Left lobe of liver (tissue), 2 donors: ENCODE measurements at regions not wholly inside any gene's neighbourhood (a gene's known extent, or its start where the extent isn't known, plus 50 kb on each side); places are given as distances from the start of the nearest gene placed in this dataset.
A peak's percentile ranks its signal among the peaks of the same experiment; 100 is the strongest.

Experiments used
- ATAC-seq: fragments of 200-7000 bp; cut with Tn5 transposase; one replicate; pipeline ENCODE4 v1.9.1; 2020; ENCODE audit warnings: mild to moderate bottlenecking, moderate library complexity
- DNase-seq: peaks from one replicate; pipeline ENCODE4 v3.0.0-alpha.2; 2020; ENCODE audit warnings: low spot score
- donor health status: DM: no; HTN: no; CAD: no; lungs with moderate emphysema.
- donor health status: DM: no; HTN: yes; CAD: no.

DNA sequence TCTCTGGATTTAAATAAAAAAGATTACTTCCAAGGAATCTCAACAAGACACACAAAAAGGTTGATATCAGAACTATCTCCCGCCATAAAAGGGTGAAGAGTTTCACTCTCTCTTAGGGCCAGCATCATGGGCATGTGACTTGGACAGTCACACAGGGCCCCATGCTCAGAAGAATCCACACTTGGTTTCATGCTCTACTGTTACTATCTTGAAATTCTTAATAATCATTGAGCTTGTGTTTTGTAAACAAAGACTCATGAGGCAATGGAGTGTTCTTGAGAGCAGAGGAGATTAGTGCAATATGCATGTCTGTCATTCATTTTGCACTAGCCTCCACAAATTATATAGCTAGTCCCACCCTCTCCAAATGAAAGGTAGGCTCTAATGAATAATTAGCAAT lies 58.4 kb downstream of the HMHB1 start:
- DNase-seq (no peak), ATAC-seq (no peak)

DNA sequence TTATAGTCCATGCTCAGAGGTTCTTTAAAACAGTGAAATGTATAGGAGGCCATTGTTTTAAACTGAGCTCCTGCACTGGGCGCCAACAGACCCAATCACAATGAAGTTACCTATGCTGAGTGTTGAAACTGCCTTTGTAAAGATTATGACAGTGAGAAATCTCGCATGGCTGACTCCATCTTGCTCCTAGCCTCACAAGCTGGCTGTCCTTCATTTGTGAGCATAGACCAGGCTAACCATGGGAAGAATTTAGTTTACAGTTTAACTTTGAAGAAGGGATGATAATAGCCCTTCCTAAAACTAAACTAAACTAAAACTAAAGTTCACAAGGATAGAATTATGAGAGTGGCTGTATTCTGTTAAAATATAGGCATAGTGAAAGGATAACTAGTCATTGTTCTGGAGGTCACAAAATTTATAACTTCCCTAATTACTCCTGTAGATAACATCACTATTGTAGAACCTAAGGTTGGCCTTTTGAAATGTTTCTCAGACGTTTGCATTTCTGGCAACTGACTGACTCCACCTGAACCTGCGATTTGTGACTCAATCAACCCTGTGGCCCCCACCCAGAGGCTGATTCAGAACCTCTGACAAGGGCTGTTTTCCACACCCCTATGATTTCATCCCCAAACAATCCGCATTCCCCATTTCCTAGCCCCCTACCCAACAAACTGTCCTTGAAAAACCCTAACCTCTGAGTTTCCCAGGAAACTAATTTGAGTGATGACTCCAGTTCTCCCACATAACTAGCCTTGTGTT lies 59.1 kb downstream of the HMHB1 start:
- no peak for ATAC-seq

DNA sequence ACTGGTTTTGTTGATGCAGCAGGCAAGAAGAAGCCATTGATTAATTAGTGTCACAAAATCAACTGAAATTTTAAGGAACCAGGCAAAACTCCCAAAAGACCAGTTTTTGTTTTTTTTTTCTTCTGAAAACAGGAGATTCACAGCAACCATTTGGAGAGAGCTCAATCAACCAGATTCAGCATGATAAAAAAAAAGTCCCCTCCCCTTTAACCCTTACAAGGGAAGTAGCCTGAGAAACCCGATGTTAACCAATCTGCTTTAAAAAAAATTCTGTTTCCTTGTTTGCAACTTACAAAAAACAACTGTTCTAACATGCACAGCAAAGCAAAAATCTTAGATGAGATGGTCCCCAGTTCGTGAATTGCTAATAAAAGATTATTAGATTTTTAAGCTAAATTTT lies 59.7 kb downstream of the HMHB1 start:
- DNase-seq (no peak), ATAC-seq (no peak)

More for the DNA sequence above, 59.1 kb downstream of the HMHB1 start:
- no peak for DNase-seq

DNA sequence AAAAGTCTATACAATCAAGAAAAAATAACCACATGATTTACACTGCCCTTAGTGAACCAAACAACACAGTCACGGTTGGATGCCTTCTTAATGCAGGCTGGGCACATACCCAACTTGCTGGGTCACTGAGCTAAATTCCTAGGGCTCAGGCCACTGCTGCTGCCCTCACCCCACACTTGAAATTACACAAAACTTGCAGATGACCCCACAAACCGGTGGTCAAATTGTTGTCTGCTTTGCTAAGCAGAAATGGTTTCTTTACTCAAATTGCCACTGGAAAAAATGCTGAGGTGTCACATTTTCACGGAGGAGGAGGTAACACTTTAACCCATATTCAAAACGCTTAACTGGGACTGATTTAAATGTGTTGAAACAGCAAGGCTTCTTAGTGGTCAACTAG lies 62.4 kb downstream of the HMHB1 start:
- peak; percentile 69 for ATAC-seq
- peak; percentile 46 for DNase-seq

DNA sequence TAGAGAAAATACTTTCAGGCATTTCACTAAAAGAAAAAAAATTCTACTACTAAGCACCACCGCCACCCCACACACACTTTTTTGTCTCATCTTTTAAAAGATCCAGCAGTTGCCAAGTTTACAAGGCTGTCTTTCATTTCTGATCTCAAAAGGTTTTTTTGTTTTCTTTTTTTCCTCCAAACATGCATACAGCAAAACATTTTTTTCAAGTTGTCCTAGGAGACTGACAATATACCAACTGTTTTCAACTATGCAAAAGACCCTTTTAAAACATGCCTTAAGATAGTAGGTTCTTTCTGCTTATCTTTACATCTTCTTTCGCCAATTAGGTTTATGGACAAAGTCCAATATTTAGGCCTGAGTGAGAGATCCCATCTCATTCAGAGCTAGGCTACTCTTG lies 65.2 kb downstream of the HMHB1 start:
- no peak for DNase-seq
- ATAC-seq, result no peak

DNA sequence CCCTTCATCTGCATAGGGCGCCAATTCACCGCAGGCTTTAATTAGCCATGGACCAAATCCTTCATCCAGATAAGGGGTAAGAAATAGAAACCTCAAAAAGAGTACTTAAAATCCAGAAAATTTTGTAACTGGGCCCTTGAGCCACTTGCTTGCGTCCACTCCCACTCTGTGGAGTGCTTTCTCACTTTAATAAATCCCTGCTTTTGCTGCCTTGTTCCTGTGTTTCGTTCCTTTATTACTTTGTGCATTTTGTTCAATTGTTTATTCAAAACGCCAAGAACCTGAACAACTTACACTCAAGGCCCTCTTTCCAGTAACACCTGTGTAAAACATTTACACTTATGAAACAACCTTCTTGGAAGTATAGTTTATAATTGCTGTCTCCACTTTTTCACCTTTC lies 66.5 kb downstream of the HMHB1 start:
- no peak for ATAC-seq
- DNase-seq, result no peak

DNA sequence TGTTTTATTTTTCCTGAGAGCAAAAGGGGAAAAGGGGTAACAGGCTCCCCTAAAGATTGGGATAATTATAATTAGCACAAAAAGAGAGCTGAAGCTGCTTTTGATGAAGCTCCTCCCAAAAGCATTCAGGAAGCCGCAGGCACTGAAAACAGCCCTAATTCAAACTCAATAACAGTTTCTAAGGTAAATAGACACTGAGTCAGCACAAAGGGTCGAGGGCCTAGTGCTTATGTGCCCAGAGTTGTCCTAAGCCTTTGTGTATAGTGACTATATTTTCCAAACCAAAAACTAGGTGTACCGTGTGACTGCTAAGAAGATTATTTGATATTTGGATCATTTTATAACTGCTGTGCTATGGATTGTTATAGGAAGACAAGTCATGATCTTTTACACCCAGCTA lies 67.7 kb downstream of the HMHB1 start:
- ATAC-seq (no peak), DNase-seq (no peak)

DNA sequence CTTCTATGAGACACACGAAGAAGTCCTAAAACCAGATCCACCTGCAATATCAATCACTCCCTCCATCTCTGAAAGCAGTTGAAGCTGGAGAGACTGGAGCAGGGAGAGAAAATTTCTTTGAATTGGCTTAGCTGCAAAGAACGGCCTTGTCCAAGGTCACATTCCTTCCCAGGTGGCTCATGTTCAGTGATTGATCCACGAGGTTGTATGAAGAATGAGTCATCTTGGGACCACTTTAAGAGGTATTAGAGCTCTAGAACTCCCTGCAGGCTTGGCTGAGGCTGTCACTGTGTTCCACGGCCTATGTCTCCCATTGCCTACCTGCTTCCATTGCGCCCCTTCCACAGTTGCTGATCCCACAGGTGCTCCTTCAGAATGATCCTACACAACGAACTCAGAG lies 68.2 kb downstream of the HMHB1 start:
- ATAC-seq, result no peak
- DNase-seq, result no peak

DNA sequence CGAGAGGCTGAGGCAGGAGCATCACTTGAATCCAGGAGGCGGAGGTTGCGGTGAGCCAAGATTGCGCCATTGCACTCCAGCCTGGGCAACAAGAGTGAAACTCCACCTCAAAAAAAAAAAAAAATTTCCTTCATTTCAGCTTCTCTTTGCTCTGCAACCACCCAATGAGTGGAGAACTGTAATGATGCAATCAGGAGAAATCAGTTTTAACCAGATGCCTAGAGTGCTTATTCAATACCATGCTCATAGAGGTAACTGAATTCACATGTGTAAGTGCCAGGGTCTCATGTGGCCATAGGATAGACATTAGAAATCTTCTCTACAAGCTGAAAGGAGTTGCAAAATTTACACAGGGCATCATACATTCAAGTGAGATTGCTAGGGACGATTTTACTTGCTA lies 70.6 kb downstream of the HMHB1 start:
- DNase-seq (no peak), ATAC-seq (no peak)

DNA sequence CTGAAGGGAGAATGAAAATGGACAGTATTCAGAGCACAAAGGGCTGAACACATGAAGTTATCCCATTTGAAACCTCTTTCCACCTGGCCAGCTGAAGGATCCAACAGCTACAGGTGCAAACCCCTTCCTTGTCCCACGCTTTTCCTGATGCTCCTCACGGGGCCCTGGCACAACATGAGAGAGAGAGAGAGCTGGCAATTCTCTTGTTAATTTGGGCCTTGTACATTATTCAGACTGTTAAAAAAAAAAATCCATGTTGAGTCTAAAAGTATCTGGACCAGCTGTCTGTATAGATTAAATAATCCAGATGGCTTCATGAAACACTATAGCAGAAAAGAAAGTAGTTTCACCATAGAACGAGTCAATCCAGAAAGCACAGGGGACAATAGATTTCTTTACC lies 74.1 kb downstream of the HMHB1 start:
- ATAC-seq, result no peak
- no peak for DNase-seq

DNA sequence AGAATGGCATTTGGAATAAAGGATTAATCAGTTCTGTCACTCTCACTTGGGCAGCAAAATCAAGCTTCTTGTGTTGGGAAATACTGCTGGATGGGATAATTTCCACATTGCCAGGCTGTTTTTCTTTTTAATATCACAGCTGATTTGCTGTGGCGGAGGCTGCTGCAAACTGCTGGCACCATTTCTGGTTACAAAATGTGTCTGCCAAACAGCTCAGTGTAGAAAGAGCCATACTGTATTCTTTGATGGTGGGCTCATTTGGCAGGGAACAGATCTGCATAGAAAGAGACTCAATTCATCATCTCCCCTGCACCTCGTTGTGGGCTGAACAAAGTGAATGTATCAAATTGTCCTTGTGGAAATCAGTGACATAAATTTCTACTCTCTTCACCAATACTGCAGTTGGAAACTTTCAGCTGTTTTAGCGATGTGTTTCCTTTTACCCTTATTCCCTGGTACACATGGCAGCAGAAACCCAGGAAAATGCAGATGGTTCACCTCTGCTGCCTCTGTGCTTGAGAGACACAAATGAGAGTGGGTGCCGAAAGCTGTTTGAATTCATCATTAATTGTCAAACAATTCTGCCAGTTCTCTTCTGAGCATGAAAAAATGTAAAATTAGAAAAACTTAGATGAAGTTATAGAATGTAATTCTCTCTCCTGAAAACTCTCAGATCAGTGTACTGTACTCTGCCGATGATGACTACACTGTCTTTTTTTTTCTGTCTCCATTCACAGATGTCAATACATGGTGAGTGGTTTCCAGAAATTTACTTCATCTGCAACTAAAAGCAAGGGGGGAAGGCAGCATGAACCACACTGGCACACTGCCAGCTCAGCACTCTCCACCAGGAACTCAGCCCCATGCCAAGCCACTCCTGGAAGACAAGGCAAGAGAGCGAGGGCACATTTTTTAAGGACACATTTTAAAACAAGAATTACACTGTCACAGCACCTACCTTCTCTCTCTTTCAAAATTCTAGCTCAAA lies 75.0 kb downstream of the HMHB1 start:
- ATAC-seq (no peak), DNase-seq (no peak)

DNA sequence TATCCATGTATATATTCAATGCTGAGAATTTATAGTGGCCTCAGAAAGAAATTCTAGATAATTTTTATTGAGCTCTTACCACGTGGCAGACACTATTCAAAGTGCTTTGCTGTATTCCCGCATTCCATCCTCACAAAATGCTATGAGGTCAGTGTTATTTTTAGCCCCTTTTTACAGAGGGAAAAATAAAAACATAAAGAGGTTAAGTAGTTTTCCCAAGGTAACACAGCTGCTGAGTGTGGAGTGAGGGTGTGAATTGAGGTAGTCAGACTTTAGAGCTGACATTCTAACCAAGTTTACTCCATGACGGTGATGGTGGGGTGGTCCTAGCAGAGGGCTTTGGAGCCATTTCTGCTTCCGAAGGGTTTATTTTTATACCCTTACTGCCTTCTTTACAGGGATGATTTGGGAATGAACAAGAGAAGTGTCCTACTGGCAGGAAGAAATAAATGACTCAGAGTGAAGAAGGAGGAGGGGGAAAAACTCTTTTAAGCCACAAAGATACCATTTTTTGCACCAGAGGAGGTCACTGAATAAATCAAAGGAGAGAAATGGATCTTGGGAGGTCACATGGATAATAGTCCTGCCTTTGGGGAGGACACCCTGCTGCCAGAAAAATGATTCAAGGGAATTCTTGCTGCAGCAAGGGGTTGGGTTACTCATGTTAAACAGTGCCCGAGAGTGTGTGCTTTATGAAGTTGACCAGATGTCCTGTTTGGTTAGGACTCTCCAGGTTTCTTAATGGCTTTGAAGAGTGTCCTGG lies 76.1 kb downstream of the HMHB1 start:
- DNase-seq (no peak), ATAC-seq (no peak)

DNA sequence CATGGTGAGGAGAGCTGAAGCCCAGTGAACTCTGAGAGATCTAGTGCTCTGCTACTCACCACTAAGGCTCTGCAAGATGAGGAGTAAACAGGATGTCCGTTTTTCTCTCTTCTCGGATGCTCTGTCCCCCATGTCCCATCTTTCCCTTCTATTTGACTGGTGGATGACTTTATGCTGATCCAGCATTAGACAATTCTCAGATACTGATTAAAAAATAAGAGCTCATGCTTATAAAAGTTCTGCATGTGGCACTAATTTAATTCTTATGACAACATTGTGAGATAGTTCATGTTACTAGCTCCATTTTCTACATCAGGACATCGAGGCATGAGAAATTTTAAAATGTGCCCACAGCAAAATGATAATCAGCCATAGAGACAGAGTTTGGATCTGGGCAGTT lies 77.0 kb downstream of the HMHB1 start:
- ATAC-seq (no peak), DNase-seq (no peak)

DNA sequence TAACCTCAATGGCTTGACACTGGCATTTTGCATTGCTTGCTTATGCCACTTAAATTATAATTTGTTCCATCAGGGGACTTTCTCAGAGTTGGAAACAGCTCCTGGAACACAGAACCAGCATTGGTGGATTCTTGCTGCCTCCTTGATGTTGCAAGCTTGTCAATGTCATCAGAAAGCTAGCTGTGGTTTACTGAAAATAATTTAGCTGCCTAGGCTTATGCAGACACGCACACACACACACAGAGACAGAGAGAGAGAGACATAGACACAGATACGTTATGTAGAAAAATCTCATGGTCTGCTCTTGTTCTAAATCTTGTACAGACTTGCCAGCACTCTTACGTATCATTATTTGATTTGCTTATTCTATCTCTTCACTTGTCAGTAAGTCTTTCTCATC lies 78.0 kb downstream of the HMHB1 start:
- no peak for DNase-seq
- no peak for ATAC-seq

DNA sequence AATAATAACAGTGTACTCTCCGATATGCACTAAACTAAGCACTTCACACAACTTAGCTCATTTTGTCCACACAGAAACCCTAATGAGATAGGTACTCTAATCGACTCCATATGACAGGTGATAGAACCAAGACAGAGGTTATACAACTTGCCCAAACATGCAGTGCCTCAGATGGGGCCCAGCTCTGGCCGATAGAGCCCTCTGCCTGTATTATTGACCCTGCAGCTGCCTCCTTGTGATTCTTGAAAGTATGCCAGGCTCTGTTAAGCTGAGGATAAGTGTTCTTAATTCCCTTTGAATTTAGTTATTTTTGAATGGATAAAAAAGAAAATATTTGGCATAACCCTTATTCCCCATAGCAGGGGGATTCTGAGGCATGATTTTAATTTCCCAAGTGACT lies 78.5 kb downstream of the HMHB1 start:
- ATAC-seq, result no peak

DNA sequence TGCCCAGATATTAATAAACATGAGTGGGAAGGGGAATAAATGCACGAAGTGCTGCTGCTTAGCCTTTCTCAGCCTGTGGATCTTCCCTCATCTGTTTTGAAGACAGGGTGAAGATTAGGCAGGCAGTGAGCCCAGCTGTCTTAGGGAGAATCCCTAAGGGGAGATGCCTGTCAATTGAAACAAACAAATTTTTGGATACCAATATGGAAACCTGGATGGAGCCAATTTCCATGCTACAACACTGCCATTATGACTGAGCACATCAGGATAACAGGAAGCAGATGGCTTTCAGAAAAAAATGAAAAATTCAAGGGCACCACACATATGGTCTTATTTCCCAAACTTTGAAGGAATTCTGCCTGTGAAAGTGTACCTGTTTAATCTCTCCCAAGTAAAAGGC lies 80.3 kb downstream of the HMHB1 start:
- ATAC-seq, result no peak
- DNase-seq, result no peak

More for the DNA sequence above, 78.5 kb downstream of the HMHB1 start:
- DNase-seq, result no peak

DNA sequence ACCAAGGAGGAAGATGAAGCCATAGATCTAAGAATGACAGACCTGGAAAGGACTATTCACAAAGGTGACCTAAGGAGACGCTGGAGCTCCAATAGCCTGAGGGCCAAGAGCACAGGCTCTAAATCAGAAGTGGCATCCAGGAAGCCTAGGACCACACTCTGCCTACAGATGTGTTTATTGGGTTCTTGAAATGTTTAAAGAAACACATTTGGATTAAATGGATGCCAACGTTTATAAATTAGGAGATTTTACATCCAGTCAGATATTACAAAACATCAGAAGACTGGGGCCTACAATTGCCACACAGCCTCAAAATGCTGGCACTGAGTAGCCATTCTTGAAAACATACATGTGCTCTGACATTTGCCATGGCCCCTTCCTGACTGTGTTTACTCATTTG lies 80.9 kb downstream of the HMHB1 start:
- no peak for DNase-seq

DNA sequence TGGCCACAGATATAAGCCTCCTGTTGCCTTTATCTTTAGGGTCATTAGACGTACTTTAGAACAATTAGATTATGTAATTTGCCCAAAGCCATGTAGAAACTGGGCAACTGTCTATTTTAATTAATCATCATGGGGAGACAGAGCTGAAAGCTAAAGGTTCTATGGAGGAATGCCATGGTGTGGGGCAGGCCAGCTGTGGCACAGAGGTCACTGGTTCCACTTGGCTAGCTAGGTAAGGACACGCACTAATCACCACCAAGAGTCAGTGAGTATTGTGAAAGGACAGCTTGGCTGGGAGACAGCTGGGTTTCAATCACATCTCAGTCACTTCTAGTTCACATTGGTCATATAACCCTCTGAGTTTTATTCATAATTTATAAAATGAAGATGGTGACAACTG lies 81.7 kb downstream of the HMHB1 start:
- ATAC-seq, result peak; percentile 98

More for the DNA sequence above, 80.9 kb downstream of the HMHB1 start:
- ATAC-seq, result no peak

DNA sequence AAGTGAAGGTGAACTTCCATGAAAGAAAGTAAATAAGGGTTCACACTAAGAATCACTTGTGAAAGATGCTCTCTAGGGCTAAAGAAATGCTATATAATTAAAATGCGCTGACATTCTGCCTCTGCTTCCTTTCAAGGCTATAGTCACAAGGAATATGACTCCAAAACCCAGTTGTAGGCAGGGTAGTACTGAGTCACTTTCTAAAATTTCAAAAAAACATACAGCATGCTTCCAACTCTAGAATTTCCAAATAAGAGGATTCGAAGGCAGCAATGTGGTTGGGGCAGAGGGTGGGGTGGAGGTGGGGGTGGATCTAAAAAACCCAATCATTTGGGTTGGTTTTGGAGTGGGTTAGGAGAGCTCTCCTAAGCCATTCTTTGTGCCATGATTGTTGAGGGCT lies 84.6 kb downstream of the HMHB1 start:
- ATAC-seq (no peak), DNase-seq (no peak)

More for the DNA sequence above, 81.7 kb downstream of the HMHB1 start:
- DNase-seq, result peak; percentile 89

DNA sequence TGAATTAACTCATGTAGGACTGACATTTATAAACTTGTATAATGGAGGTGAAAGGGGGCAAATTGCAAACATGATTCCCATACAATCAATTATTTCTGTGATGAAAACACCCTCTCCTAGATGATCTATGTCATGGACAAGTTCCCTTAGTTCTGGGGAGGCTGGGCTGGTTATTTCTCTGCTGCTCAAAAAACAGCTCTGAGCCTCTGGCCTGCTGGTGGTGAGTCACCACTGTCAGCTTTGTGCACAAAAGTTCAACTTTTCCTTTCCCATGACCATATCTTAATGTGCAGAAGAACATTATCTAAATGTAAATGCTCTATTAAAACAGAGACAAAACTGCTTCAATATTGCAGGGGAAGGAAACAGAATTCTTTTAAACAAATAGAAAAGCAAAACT lies 85.0 kb downstream of the HMHB1 start:
- no peak for ATAC-seq
- no peak for DNase-seq

DNA sequence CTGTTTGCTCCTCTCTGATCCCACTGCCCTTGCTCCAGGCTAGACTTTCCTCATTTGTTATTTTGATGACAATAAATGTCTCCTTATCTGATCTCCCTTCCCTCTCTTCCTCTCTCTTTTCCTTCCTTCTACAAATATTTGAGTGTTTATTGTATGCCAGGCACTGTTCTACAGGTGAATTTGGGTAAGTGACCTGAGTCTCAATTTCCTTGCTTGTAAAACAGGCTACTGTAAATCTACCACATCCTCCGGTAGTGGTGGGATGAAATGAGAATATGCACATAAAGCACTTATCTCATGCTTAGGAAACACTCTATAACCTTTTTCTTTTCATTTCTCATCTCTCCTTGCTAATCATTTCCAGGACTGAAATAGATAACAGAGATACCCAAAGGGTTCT lies 86.4 kb downstream of the HMHB1 start:
- ATAC-seq (no peak), DNase-seq (no peak)
